ENCODE measurements at regions not wholly inside any gene's neighbourhood (a gene's known extent, or its start where the extent isn't known, plus 50 kb on each side); places are given as distances from the start of the nearest gene placed in this dataset.
"Not testable (repeated sequence)": the region's sequence is repeated elsewhere in the genome, so short reads cannot be mapped to it uniquely, and the experiment has no call there.

- Histone ChIP-seq H3K27ac (ENCODE audit: low read depth in 1 of 2, low read length in 2 of 2) (no peak overlapping the region), H3K27me3 (ENCODE audit: control insufficient read depth in 1 of 2, insufficient read depth in 2 of 2, low read length in 1 of 2) (no peaks in the 10 kb centered on the region), H3K9me3 (ENCODE audit: control insufficient read depth, low read length) (peaks cover 2% of the 10 kb centered on the region), H3K4me1 (ENCODE audit: control insufficient read depth in 1 of 2, insufficient read depth in 2 of 2, low read length in 2 of 2) (no peaks in the 10 kb centered on the region), H3K36me3 (ENCODE audit: control insufficient read depth in 1 of 2, insufficient read depth in 2 of 2, low read length in 1 of 2) (no peaks in the 10 kb centered on the region), H3K4me3 (ENCODE audit: low read length in 2 of 2) (no peak overlapping the region)
- DNase-seq (no peak), ATAC-seq (ENCODE audit: low FRiP score) (no peak)
- intact Hi-C loops (cut with DNase I) = no loop called here
- 91 to 96% methylated on average over 4 of the region's 4 CpGs for WGBS, 2 donors
Measured at GRCh38 chr5:61234019-61234418, 71.8 kb upstream of the SMIM15 start.

- H3K4me3 ChIP-seq (ENCODE audit: low read length in 2 of 2); H3K9me3 ChIP-seq (ENCODE audit: control insufficient read depth, low read length); DNase-seq; ATAC-seq (ENCODE audit: low FRiP score); H3K4me1 ChIP-seq (ENCODE audit: control insufficient read depth in 1 of 2, insufficient read depth in 2 of 2, low read length in 2 of 2); H3K27me3 ChIP-seq (ENCODE audit: control insufficient read depth in 1 of 2, insufficient read depth in 2 of 2, low read length in 1 of 2); H3K27ac ChIP-seq (ENCODE audit: low read depth in 1 of 2, low read length in 2 of 2); H3K36me3 ChIP-seq (ENCODE audit: control insufficient read depth in 1 of 2, insufficient read depth in 2 of 2, low read length in 1 of 2); intact Hi-C loops (cut with DNase I): not testable (repeated sequence)
- 90 to 94% methylated on average over 3 of the region's 3 CpGs for WGBS, 2 donors
Measured at GRCh38 chr5:61236715-61237114, 74.4 kb upstream of the SMIM15 start.

- WGBS, 2 donors = 52% methylated on average over 4 of the region's 4 CpGs
- Histone ChIP-seq H3K4me3 (ENCODE audit: low read length in 2 of 2) (no peak overlapping the region), H3K27me3 (ENCODE audit: control insufficient read depth in 1 of 2, insufficient read depth in 2 of 2, low read length in 1 of 2) (no peaks in the 10 kb centered on the region), H3K9me3 (ENCODE audit: control insufficient read depth, low read length) (no peaks in the 10 kb centered on the region), H3K36me3 (ENCODE audit: control insufficient read depth in 1 of 2, insufficient read depth in 2 of 2, low read length in 1 of 2) (no peaks in the 10 kb centered on the region), H3K27ac (ENCODE audit: low read depth in 1 of 2, low read length in 2 of 2) (no peak overlapping the region), H3K4me1 (ENCODE audit: control insufficient read depth in 1 of 2, insufficient read depth in 2 of 2, low read length in 2 of 2) (no peaks in the 10 kb centered on the region)
- intact Hi-C loops (cut with DNase I) = no loop called here
- DNase-seq = no peak
- ATAC-seq (ENCODE audit: low FRiP score) = no peak
Measured at GRCh38 chr5:61245486-61245885, 83.2 kb upstream of the SMIM15 start.

GRCh38 chr5:61245936-61246335 is 83.7 kb upstream of the SMIM15 start:
- no peak overlapping the region for H3K27ac ChIP-seq (ENCODE audit: low read depth in 1 of 2, low read length in 2 of 2)
- WGBS, 2 donors = 56 to 57% methylated on average over 9 of the region's 9 CpGs
- no peak overlapping the region for H3K4me3 ChIP-seq (ENCODE audit: low read length in 2 of 2)

DNA sequence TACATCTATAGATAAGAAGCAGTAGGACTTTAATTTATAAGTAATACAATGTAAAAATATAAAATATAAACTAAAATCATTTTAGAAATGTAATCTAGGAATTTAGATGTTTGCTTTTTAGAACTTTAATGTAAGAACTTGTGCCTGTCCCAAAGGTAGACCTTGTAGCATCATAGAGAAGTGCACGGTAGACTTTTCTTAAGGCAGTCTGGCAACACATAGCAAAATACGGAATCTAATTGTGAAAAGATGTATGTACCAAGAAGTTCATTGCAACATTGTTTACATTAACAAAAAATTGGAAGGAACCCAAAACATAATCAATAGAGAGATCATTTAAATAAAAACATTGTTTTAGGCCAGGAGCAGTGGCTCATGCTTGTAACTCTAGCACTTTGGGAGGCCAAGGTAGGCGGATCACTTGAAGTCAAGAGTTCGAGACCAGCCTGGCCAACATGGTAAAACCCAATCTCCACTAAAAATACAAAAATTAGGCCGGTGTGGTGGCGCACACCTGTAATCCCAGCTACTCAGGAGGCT is 84.6 kb upstream of the SMIM15 start:
- no peaks in the 10 kb centered on the region for H3K36me3 ChIP-seq (ENCODE audit: control insufficient read depth in 1 of 2, insufficient read depth in 2 of 2, low read length in 1 of 2)
- intact Hi-C loops (cut with DNase I) = no loop called here
- no peaks in the 10 kb centered on the region for H3K27me3 ChIP-seq (ENCODE audit: control insufficient read depth in 1 of 2, insufficient read depth in 2 of 2, low read length in 1 of 2)
- H3K27ac ChIP-seq (ENCODE audit: low read depth in 1 of 2, low read length in 2 of 2) = no peak overlapping the region
- ATAC-seq (ENCODE audit: low FRiP score) (no peak), DNase-seq (no peak)
- WGBS, 2 donors = 93 to 97% methylated on average over 6 of the region's 6 CpGs
- no peak overlapping the region for H3K4me3 ChIP-seq (ENCODE audit: low read length in 2 of 2)
- no peaks in the 10 kb centered on the region for H3K4me1 ChIP-seq (ENCODE audit: control insufficient read depth in 1 of 2, insufficient read depth in 2 of 2, low read length in 2 of 2)
- H3K9me3 ChIP-seq (ENCODE audit: control insufficient read depth, low read length) = no peaks in the 10 kb centered on the region

More at GRCh38 chr5:61245936-61246335, 83.7 kb upstream of the SMIM15 start:
- intact Hi-C loops (cut with DNase I) = no loop called here
- no peaks in the 10 kb centered on the region for H3K4me1 ChIP-seq (ENCODE audit: control insufficient read depth in 1 of 2, insufficient read depth in 2 of 2, low read length in 2 of 2)
- ATAC-seq (ENCODE audit: low FRiP score) (no peak), DNase-seq (no peak)
- H3K9me3 ChIP-seq (ENCODE audit: control insufficient read depth, low read length) = no peaks in the 10 kb centered on the region
- no peaks in the 10 kb centered on the region for H3K27me3 ChIP-seq (ENCODE audit: control insufficient read depth in 1 of 2, insufficient read depth in 2 of 2, low read length in 1 of 2)
- H3K36me3 ChIP-seq (ENCODE audit: control insufficient read depth in 1 of 2, insufficient read depth in 2 of 2, low read length in 1 of 2) = no peaks in the 10 kb centered on the region

GRCh38 chr5:61251874-61252642 is 80.0 kb upstream of the ZSWIM6 start:
- H3K27me3 ChIP-seq (ENCODE audit: control insufficient read depth in 1 of 2, insufficient read depth in 2 of 2, low read length in 1 of 2) = no peaks in the 10 kb centered on the region
- no peak overlapping the region for H3K27ac ChIP-seq (ENCODE audit: low read depth in 1 of 2, low read length in 2 of 2)
- H3K4me3 ChIP-seq (ENCODE audit: low read length in 2 of 2) = no peak overlapping the region
- DNase-seq = no peak
- no peaks in the 10 kb centered on the region for H3K4me1 ChIP-seq (ENCODE audit: control insufficient read depth in 1 of 2, insufficient read depth in 2 of 2, low read length in 2 of 2)
- intact Hi-C loops (cut with DNase I) = no loop called here
- 80 to 83% methylated on average over 11 of the region's 11 CpGs for WGBS, 2 donors
- H3K36me3 ChIP-seq (ENCODE audit: control insufficient read depth in 1 of 2, insufficient read depth in 2 of 2, low read length in 1 of 2) = no peaks in the 10 kb centered on the region
- ATAC-seq (ENCODE audit: low FRiP score) = no peak
- H3K9me3 ChIP-seq (ENCODE audit: control insufficient read depth, low read length) = no peaks in the 10 kb centered on the region

GRCh38 chr5:61252643-61252925 is 79.5 kb upstream of the ZSWIM6 start:
- no peak overlapping the region for H3K27ac ChIP-seq (ENCODE audit: low read depth in 1 of 2, low read length in 2 of 2)
- 70 to 73% methylated on average over 7 of the region's 7 CpGs for WGBS, 2 donors
- no peaks in the 10 kb centered on the region for H3K27me3 ChIP-seq (ENCODE audit: control insufficient read depth in 1 of 2, insufficient read depth in 2 of 2, low read length in 1 of 2)

GRCh38 chr5:61253547-61253946 is 78.5 kb upstream of the ZSWIM6 start:
- ATAC-seq (ENCODE audit: low FRiP score) (no peak), DNase-seq (no peak)
- intact Hi-C loops (cut with DNase I) = no loop called here
- Histone ChIP-seq H3K36me3 (ENCODE audit: control insufficient read depth in 1 of 2, insufficient read depth in 2 of 2, low read length in 1 of 2) (no peaks in the 10 kb centered on the region), H3K4me3 (ENCODE audit: low read length in 2 of 2) (no peak overlapping the region), H3K27ac (ENCODE audit: low read depth in 1 of 2, low read length in 2 of 2) (no peak overlapping the region), H3K27me3 (ENCODE audit: control insufficient read depth in 1 of 2, insufficient read depth in 2 of 2, low read length in 1 of 2) (no peaks in the 10 kb centered on the region), H3K9me3 (ENCODE audit: control insufficient read depth, low read length) (no peaks in the 10 kb centered on the region), H3K4me1 (ENCODE audit: control insufficient read depth in 1 of 2, insufficient read depth in 2 of 2, low read length in 2 of 2) (no peaks in the 10 kb centered on the region)
- WGBS, 2 donors = 82 to 90% methylated on average over 3 of the region's 3 CpGs

More at GRCh38 chr5:61252643-61252925, 79.5 kb upstream of the ZSWIM6 start:
- ATAC-seq (ENCODE audit: low FRiP score) (no peak), DNase-seq (no peak)
- no peaks in the 10 kb centered on the region for H3K36me3 ChIP-seq (ENCODE audit: control insufficient read depth in 1 of 2, insufficient read depth in 2 of 2, low read length in 1 of 2)
- intact Hi-C loops (cut with DNase I) = no loop called here
- H3K9me3 ChIP-seq (ENCODE audit: control insufficient read depth, low read length) = no peaks in the 10 kb centered on the region
- no peak overlapping the region for H3K4me3 ChIP-seq (ENCODE audit: low read length in 2 of 2)
- H3K4me1 ChIP-seq (ENCODE audit: control insufficient read depth in 1 of 2, insufficient read depth in 2 of 2, low read length in 2 of 2) = no peaks in the 10 kb centered on the region

- H3K36me3 ChIP-seq (ENCODE audit: control insufficient read depth in 1 of 2, insufficient read depth in 2 of 2, low read length in 1 of 2) = no peaks in the 10 kb centered on the region
- H3K27me3 ChIP-seq (ENCODE audit: control insufficient read depth in 1 of 2, insufficient read depth in 2 of 2, low read length in 1 of 2) = no peaks in the 10 kb centered on the region
- intact Hi-C loops (cut with DNase I) = no loop called here
- no peaks in the 10 kb centered on the region for H3K4me1 ChIP-seq (ENCODE audit: control insufficient read depth in 1 of 2, insufficient read depth in 2 of 2, low read length in 2 of 2)
- no peak overlapping the region for H3K4me3 ChIP-seq (ENCODE audit: low read length in 2 of 2)
- H3K27ac ChIP-seq (ENCODE audit: low read depth in 1 of 2, low read length in 2 of 2) = no peak overlapping the region
- H3K9me3 ChIP-seq (ENCODE audit: control insufficient read depth, low read length) = no peaks in the 10 kb centered on the region
- ATAC-seq (ENCODE audit: low FRiP score) = no peak
- WGBS, 2 donors = 90 to 91% methylated on average over 3 of the region's 3 CpGs
- no peak for DNase-seq
Measured at GRCh38 chr5:61254969-61255555, 77.0 kb upstream of the ZSWIM6 start.

All from aorta (tissue), 5 donors.